Colonic mucosa (tissue), 4 donors: ENCODE measurements at regions not wholly inside any gene's neighbourhood (a gene's known extent, or its start where the extent isn't known, plus 50 kb on each side); places are given as distances from the start of the nearest gene placed in this dataset.

Source experiments
- DNase-seq: peaks from one replicate; pipeline ENCODE4 v3.0.0-alpha.2; 2020
- H3K27ac ChIP-seq: fragments of 200-600 bp; one replicate; pipeline ENCODE4 v1.8.0; 2021
- H3K27me3 ChIP-seq: fragments of 200-600 bp; one replicate; pipeline ENCODE4 v1.8.0; 2021
- H3K36me3 ChIP-seq: fragments of 200-600 bp; one replicate; pipeline ENCODE4 v1.8.0; 2021
- H3K4me1 ChIP-seq: fragments of 200-600 bp; one replicate; pipeline ENCODE4 v1.8.0; 2021; ENCODE audit warnings: mild to moderate bottlenecking
- H3K4me3 ChIP-seq: fragments of 200-600 bp; one replicate; pipeline ENCODE4 v1.8.0; 2021
- H3K9ac ChIP-seq, 2 donors: one replicate each; pipeline ENCODE4 v1.7.0; 2013; ENCODE audit warnings: control low read depth in 2 of 2, low read depth in 2 of 2, low read length in 2 of 2
- H3K9me3 ChIP-seq: fragments of 200-600 bp; one replicate; pipeline ENCODE4 v1.8.0; 2021
- intact Hi-C: fragments of 100-400 bp; cut with DNase I; formaldehyde crosslinking; loops from one replicate; pipeline ENCODE4 v1.14.1; 2022
- TF ChIP-seq, protein P1 (sequence below): fragments of 200-600 bp; IDR thresholded peaks from one replicate; pipeline ENCODE4 v1.8.0; 2022; ENCODE audit warnings: antibody characterized with exemption, mild to moderate bottlenecking
- donor health status: healthy.
- donor health status: DM: no; HTN: no; CAD: no.
- donor health status: DM: no; HTN: no; CAD: no.

- Histone ChIP-seq H3K27me3 (no peaks in the 10 kb centered on the region), H3K4me3 (no peak overlapping the region), H3K9me3 (no peaks in the 10 kb centered on the region), H3K27ac (no peak overlapping the region), H3K4me1 (no peaks in the 10 kb centered on the region), H3K9ac (no peak overlapping the region), H3K36me3 (no peaks in the 10 kb centered on the region)
- TF ChIP-seq, protein P1, sequence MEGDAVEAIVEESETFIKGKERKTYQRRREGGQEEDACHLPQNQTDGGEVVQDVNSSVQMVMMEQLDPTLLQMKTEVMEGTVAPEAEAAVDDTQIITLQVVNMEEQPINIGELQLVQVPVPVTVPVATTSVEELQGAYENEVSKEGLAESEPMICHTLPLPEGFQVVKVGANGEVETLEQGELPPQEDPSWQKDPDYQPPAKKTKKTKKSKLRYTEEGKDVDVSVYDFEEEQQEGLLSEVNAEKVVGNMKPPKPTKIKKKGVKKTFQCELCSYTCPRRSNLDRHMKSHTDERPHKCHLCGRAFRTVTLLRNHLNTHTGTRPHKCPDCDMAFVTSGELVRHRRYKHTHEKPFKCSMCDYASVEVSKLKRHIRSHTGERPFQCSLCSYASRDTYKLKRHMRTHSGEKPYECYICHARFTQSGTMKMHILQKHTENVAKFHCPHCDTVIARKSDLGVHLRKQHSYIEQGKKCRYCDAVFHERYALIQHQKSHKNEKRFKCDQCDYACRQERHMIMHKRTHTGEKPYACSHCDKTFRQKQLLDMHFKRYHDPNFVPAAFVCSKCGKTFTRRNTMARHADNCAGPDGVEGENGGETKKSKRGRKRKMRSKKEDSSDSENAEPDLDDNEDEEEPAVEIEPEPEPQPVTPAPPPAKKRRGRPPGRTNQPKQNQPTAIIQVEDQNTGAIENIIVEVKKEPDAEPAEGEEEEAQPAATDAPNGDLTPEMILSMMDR: no peak
- DNase-seq: no peak
- intact Hi-C loops: no loop called here
These were observed 680.1 kb downstream of the EPHA3 start for GRCh38 chr3:89787485-89787884.

- DNase-seq: no peak
- no peak overlapping the region for H3K9ac ChIP-seq
- no peaks in the 10 kb centered on the region for H3K36me3 ChIP-seq
- no peak overlapping the region for H3K4me3 ChIP-seq
- intact Hi-C loops: no loop called here
- TF ChIP-seq, protein P1: no peak
- H3K27ac ChIP-seq: no peak overlapping the region
- H3K9me3 ChIP-seq: no peaks in the 10 kb centered on the region
- H3K4me1 ChIP-seq: no peaks in the 10 kb centered on the region
- H3K27me3 ChIP-seq: no peaks in the 10 kb centered on the region
These were observed 680.6 kb downstream of the EPHA3 start for GRCh38 chr3:89787979-89788378.

- Histone ChIP-seq H3K4me3 (no peak overlapping the region), H3K27ac (no peak overlapping the region), H3K27me3 (no peaks in the 10 kb centered on the region), H3K36me3 (no peaks in the 10 kb centered on the region), H3K9ac (no peak overlapping the region), H3K9me3 (no peaks in the 10 kb centered on the region), H3K4me1 (no peaks in the 10 kb centered on the region)
- intact Hi-C loops: no loop called here
- TF ChIP-seq, protein P1: no peak
- DNase-seq: no peak
These were observed 688.1 kb downstream of the EPHA3 start for GRCh38 chr3:89795506-89795905.

DNA sequence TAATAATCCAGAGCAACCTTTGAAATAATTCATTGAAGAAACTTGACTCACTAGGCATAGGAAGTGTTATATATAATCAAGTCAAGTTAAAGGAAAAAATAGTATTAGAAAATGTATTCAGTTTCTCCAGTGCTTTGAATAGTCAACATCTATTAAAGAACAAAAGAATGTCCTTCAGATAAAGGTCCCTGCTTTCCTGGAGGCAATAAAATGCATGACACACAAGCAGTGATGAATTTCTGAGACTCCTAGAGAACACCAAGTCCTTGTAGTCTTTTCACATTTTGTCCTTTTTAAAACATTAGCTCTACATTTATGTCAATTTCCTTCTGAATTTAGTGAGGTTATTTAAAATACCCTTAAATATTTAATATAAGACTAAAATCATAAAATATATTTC, 695.5 kb downstream of the EPHA3 start:
- TF ChIP-seq, protein P1: no peak
- no peaks in the 10 kb centered on the region for H3K36me3 ChIP-seq

GRCh38 chr3:89803711-89804110, 696.3 kb downstream of the EPHA3 start:
- TF ChIP-seq, protein P1: no peak
- Histone ChIP-seq H3K27ac (no peak overlapping the region), H3K9me3 (no peaks in the 10 kb centered on the region), H3K27me3 (no peaks in the 10 kb centered on the region), H3K36me3 (no peaks in the 10 kb centered on the region), H3K4me1 (no peaks in the 10 kb centered on the region), H3K4me3 (no peak overlapping the region), H3K9ac (no peak overlapping the region)
- intact Hi-C loops: no loop called here
- no peak for DNase-seq

More for the DNA sequence above, 695.5 kb downstream of the EPHA3 start:
- H3K27ac ChIP-seq: no peak overlapping the region
- no peak overlapping the region for H3K9ac ChIP-seq
- no peak for DNase-seq
- no peaks in the 10 kb centered on the region for H3K9me3 ChIP-seq
- no peaks in the 10 kb centered on the region for H3K27me3 ChIP-seq
- intact Hi-C loops: no loop called here
- no peak overlapping the region for H3K4me3 ChIP-seq
- H3K4me1 ChIP-seq: no peaks in the 10 kb centered on the region

DNA sequence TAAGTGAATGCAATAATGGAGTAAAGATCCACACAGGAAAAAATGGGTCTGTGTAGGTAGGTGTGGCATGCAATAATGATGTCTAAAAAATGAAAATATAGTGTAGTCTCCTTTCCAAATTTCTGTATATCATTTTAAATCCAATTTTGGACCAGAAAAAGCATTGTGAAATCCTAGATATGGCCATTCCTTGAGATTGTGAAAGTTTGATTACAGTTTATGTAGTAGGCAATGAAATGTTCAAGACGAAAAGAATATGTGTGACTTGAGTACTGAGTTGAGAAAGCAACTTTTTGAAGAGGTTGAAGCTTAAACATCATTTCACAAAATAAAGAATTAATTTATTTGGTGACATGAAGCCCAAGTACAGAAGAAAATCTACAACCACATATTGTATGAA, 698.7 kb downstream of the EPHA3 start:
- DNase-seq: no peak
- Histone ChIP-seq H3K27ac (no peak overlapping the region), H3K4me1 (no peaks in the 10 kb centered on the region), H3K9ac (no peak overlapping the region), H3K9me3 (no peaks in the 10 kb centered on the region), H3K4me3 (no peak overlapping the region), H3K36me3 (no peaks in the 10 kb centered on the region), H3K27me3 (no peaks in the 10 kb centered on the region)
- TF ChIP-seq, protein P1: no peak
- intact Hi-C loops: no loop called here
